Liver (tissue), 8 donors: ENCODE measurements at regions not wholly inside any gene's neighbourhood (a gene's known extent, or its start where the extent isn't known, plus 50 kb on each side); places are given as distances from the start of the nearest gene placed in this dataset.

Source experiments
- DNase-seq: peaks from one replicate; pipeline ENCODE4 v3.0.0-alpha.2; 2017; ENCODE audit warnings: low spot score
- H3K27ac ChIP-seq, 2 donors: one replicate each; pipeline ENCODE4 v1.7.0; 2013; ENCODE audit warnings: inconsistent platforms in 2 of 2, low read length in 2 of 2, control low read depth in 1 of 2, low read depth in 1 of 2, mild to moderate bottlenecking in 1 of 2
- H3K27me3 ChIP-seq, 4 donors: one replicate each; pipeline versions ENCODE4 v1.6.1 to v1.7.0; 2013; ENCODE audit warnings: low read length in 3 of 4, inconsistent platforms in 1 of 4, mild to moderate bottlenecking in 1 of 4, moderate library complexity in 1 of 4; ENCODE audit not compliant: control insufficient read depth in 4 of 4, insufficient read depth in 4 of 4
- H3K36me3 ChIP-seq, 4 donors: one replicate each; pipeline versions ENCODE4 v1.6.1 to v1.7.0; 2013; ENCODE audit warnings: low read length in 3 of 4, mild to moderate bottlenecking in 3 of 4, low read depth in 1 of 4, moderate library complexity in 1 of 4; ENCODE audit not compliant: control insufficient read depth in 4 of 4, insufficient read depth in 3 of 4
- H3K4me1 ChIP-seq, 4 donors: one replicate each; pipeline versions ENCODE4 v1.6.1 to v1.7.0; 2013; ENCODE audit warnings: low read length in 3 of 4, mild to moderate bottlenecking in 3 of 4, moderate library complexity in 1 of 4; ENCODE audit not compliant: control insufficient read depth in 4 of 4, insufficient read depth in 4 of 4
- H3K4me3 ChIP-seq, 3 donors: one replicate each; pipeline versions ENCODE4 v1.6.1 to v1.7.0; 2013; ENCODE audit warnings: low read length in 3 of 3, control low read depth in 1 of 3, low read depth in 1 of 3, mild to moderate bottlenecking in 1 of 3
- H3K9ac ChIP-seq, 2 donors: one replicate each; pipeline ENCODE4 v1.7.0; 2013; ENCODE audit warnings: low read length in 2 of 2, mild to moderate bottlenecking in 2 of 2, moderate library complexity in 2 of 2, control low read depth in 1 of 2, low read depth in 1 of 2
- H3K9me3 ChIP-seq, 4 donors: one replicate each; pipeline versions ENCODE4 v1.6.1 to v1.7.0; 2013; ENCODE audit warnings: low read length in 3 of 4; ENCODE audit not compliant: control insufficient read depth in 4 of 4
- EGR1 ChIP-seq, 2 donors: IDR thresholded peaks; 2 replicates each; pipeline ENCODE4 v1.6.1; 2016 to 2018; ENCODE audit warnings: antibody characterized with exemption in 2 of 2, low read depth in 2 of 2
- FOXA1 ChIP-seq: IDR thresholded peaks from 2 replicates; pipeline ENCODE4 v1.6.1; 2016; ENCODE audit warnings: antibody characterized with exemption
- FOXA2 ChIP-seq: IDR thresholded peaks from 2 replicates; pipeline ENCODE4 v1.6.1; 2016; ENCODE audit warnings: antibody characterized with exemption
- GABPA ChIP-seq, 2 donors: IDR thresholded peaks in 1 of 2; conservative IDR thresholded peaks in 1 of 2; 2 replicates each; pipeline ENCODE4 v1.6.1; 2016; ENCODE audit warnings: antibody characterized with exemption in 2 of 2, mild to moderate bottlenecking in 1 of 2, moderate library complexity in 1 of 2
- HNF4A ChIP-seq, 2 donors: conservative IDR thresholded peaks; 2 replicates each; pipeline ENCODE4 v1.6.1; 2016; ENCODE audit warnings: antibody characterized with exemption in 2 of 2, mild to moderate bottlenecking in 2 of 2
- HNF4G ChIP-seq: IDR thresholded peaks from 2 replicates; pipeline ENCODE4 v1.6.1; 2016; ENCODE audit warnings: antibody characterized with exemption
- JUND ChIP-seq, 2 donors: IDR thresholded peaks; 2 replicates each; pipeline ENCODE4 v1.6.1; 2016; ENCODE audit warnings: antibody characterized with exemption in 2 of 2
- NR2F2 ChIP-seq: IDR thresholded peaks from 2 replicates; pipeline ENCODE4 v1.6.1; 2016; ENCODE audit warnings: antibody characterized with exemption
- RAD21 ChIP-seq, 2 donors: IDR thresholded peaks; 2 replicates each; pipeline ENCODE4 v1.6.1; 2016; ENCODE audit warnings: antibody characterized with exemption in 2 of 2, mild to moderate bottlenecking in 2 of 2
- RXRA ChIP-seq, 2 donors: IDR thresholded peaks; 2 replicates each; pipeline ENCODE4 v1.6.1; 2017 to 2018; ENCODE audit warnings: antibody characterized with exemption in 2 of 2, mild to moderate bottlenecking in 1 of 2
- SP1 ChIP-seq: IDR thresholded peaks from 2 replicates; pipeline ENCODE4 v1.6.1; 2018; ENCODE audit warnings: antibody characterized with exemption, mild to moderate bottlenecking
- YY1 ChIP-seq: IDR thresholded peaks from 2 replicates; pipeline ENCODE4 v1.6.1; 2016; ENCODE audit warnings: antibody characterized with exemption, mild to moderate bottlenecking
- WGBS: extraction: QIAGEN DNeasy Blood & Tissue Kit; methylation state at CpG from one replicate; pipeline ENCODE4 v1.1.7; 2013; 5-methylcytosine and 5-hydroxymethylcytosine counted together
- TF ChIP-seq, protein P1 (sequence below): IDR thresholded peaks from 2 replicates; pipeline ENCODE4 v1.6.1; 2016; ENCODE audit warnings: antibody characterized with exemption
- TF ChIP-seq, protein P2 (sequence below): IDR thresholded peaks from 2 replicates; pipeline ENCODE4 v1.6.1; 2016; ENCODE audit warnings: antibody characterized with exemption, mild to moderate bottlenecking
- TF ChIP-seq, protein P3 (sequence below): fragments of 150-350 bp; IDR thresholded peaks from 2 replicates; pipeline ENCODE4 v1.5.1; 2017; ENCODE audit warnings: improper control_type of control experiment, low read depth, low read length; ENCODE audit not compliant: missing input control
- TF ChIP-seq, protein P4 (sequence below): IDR thresholded peaks from 2 replicates; pipeline ENCODE4 v1.6.1; 2016; ENCODE audit warnings: antibody characterized with exemption
- TF ChIP-seq, protein P5 (sequence below): IDR thresholded peaks from 2 replicates; pipeline ENCODE4 v1.6.1; 2016; ENCODE audit warnings: antibody characterized with exemption
- donor health status: healthy.
- donor health status: healthy.
- donor health status: healthy.
- donor health status: healthy.
- donor health status: healthy.

DNA sequence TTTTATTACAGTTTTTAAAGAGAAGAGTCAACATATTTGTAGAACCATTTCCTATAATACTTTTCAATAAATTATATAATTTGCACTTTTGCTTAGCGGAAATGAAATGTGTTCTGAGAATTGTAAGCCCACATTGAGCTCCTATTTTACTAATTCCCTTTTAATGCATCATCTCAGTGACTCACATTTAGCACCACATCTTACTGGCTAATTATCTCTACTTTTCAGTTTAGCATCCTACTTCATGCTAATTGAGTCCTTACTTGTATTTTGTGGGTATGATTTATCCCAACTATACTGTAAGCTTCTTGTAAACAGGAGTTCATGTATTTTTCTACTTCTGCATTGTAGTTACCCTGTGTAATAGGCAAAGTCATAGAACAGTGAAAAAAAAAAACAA lies 67.5 kb downstream of the TMX1 start:
- H3K4me1 ChIP-seq = no peaks in the 10 kb centered on the region
- H3K9ac ChIP-seq = no peak overlapping the region
- no peaks in the 10 kb centered on the region for H3K27me3 ChIP-seq
- no peak overlapping the region for H3K4me3 ChIP-seq
- WGBS = 96% methylated on average over 1 of the region's 1 CpG
- no peaks in the 10 kb centered on the region for H3K9me3 ChIP-seq
- H3K27ac ChIP-seq = no peak overlapping the region
- no peak for TF ChIP-seq RAD21 (IDR thresholded peaks at IDR 0.05)
- no peaks in the 10 kb centered on the region for H3K36me3 ChIP-seq
- no peak for DNase-seq

DNA sequence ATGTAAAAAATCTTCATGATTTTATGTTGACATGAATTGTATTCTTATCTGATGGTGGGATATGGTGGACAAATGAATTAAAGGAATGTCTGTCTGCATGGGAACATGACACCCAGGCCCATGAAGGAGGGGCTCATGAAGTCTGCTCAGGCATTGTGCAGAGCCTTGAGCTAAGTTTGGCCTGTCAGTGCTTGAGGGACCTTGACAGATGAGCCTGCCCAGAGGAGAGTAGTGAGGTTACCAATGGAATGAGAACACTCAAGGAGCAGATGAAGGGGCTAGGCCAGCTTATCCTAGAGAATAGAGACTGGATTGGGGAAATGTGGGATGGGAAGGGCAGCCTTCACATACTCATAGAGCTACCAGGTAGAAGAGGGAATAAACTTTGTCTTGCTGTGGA lies 68.8 kb downstream of the TMX1 start:
- Histone ChIP-seq H3K27me3 (no peaks in the 10 kb centered on the region), H3K27ac (no peak overlapping the region), H3K9me3 (no peaks in the 10 kb centered on the region)

More for the DNA sequence above, 68.8 kb downstream of the TMX1 start:
- Histone ChIP-seq H3K9ac (no peak overlapping the region), H3K4me1 (no peaks in the 10 kb centered on the region), H3K4me3 (no peak overlapping the region), H3K36me3 (no peaks in the 10 kb centered on the region)
- DNase-seq = no peak
- TF ChIP-seq, protein P1, sequence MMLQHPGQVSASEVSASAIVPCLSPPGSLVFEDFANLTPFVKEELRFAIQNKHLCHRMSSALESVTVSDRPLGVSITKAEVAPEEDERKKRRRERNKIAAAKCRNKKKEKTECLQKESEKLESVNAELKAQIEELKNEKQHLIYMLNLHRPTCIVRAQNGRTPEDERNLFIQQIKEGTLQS = no peak
- TF ChIP-seq, protein P2, sequence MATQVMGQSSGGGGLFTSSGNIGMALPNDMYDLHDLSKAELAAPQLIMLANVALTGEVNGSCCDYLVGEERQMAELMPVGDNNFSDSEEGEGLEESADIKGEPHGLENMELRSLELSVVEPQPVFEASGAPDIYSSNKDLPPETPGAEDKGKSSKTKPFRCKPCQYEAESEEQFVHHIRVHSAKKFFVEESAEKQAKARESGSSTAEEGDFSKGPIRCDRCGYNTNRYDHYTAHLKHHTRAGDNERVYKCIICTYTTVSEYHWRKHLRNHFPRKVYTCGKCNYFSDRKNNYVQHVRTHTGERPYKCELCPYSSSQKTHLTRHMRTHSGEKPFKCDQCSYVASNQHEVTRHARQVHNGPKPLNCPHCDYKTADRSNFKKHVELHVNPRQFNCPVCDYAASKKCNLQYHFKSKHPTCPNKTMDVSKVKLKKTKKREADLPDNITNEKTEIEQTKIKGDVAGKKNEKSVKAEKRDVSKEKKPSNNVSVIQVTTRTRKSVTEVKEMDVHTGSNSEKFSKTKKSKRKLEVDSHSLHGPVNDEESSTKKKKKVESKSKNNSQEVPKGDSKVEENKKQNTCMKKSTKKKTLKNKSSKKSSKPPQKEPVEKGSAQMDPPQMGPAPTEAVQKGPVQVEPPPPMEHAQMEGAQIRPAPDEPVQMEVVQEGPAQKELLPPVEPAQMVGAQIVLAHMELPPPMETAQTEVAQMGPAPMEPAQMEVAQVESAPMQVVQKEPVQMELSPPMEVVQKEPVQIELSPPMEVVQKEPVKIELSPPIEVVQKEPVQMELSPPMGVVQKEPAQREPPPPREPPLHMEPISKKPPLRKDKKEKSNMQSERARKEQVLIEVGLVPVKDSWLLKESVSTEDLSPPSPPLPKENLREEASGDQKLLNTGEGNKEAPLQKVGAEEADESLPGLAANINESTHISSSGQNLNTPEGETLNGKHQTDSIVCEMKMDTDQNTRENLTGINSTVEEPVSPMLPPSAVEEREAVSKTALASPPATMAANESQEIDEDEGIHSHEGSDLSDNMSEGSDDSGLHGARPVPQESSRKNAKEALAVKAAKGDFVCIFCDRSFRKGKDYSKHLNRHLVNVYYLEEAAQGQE = no peak
- TF ChIP-seq EGR1 (IDR thresholded peaks at IDR 0.05; ENCODE audit: low read depth in 2 of 2) (no peak), SP1 (no peak), HNF4G (no peak), YY1 (no peak), FOXA1 (no peak), RAD21 (IDR thresholded peaks at IDR 0.05) (no peak), JUND (IDR thresholded peaks at IDR 0.05) (no peak), FOXA2 (no peak), NR2F2 (no peak), RXRA (IDR thresholded peaks at IDR 0.05) (no peak), GABPA (IDR thresholded peaks at IDR 0.05 in 1 of 2, conservative IDR thresholded peaks at IDR 0.05 in 1 of 2) (no peak), HNF4A (conservative IDR thresholded peaks at IDR 0.05) (no peak)
- TF ChIP-seq, protein P3, sequence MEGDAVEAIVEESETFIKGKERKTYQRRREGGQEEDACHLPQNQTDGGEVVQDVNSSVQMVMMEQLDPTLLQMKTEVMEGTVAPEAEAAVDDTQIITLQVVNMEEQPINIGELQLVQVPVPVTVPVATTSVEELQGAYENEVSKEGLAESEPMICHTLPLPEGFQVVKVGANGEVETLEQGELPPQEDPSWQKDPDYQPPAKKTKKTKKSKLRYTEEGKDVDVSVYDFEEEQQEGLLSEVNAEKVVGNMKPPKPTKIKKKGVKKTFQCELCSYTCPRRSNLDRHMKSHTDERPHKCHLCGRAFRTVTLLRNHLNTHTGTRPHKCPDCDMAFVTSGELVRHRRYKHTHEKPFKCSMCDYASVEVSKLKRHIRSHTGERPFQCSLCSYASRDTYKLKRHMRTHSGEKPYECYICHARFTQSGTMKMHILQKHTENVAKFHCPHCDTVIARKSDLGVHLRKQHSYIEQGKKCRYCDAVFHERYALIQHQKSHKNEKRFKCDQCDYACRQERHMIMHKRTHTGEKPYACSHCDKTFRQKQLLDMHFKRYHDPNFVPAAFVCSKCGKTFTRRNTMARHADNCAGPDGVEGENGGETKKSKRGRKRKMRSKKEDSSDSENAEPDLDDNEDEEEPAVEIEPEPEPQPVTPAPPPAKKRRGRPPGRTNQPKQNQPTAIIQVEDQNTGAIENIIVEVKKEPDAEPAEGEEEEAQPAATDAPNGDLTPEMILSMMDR = no peak
- TF ChIP-seq, protein P4, sequence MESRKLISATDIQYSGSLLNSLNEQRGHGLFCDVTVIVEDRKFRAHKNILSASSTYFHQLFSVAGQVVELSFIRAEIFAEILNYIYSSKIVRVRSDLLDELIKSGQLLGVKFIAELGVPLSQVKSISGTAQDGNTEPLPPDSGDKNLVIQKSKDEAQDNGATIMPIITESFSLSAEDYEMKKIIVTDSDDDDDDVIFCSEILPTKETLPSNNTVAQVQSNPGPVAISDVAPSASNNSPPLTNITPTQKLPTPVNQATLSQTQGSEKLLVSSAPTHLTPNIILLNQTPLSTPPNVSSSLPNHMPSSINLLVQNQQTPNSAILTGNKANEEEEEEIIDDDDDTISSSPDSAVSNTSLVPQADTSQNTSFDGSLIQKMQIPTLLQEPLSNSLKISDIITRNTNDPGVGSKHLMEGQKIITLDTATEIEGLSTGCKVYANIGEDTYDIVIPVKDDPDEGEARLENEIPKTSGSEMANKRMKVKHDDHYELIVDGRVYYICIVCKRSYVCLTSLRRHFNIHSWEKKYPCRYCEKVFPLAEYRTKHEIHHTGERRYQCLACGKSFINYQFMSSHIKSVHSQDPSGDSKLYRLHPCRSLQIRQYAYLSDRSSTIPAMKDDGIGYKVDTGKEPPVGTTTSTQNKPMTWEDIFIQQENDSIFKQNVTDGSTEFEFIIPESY = no peak
- TF ChIP-seq, protein P5, sequence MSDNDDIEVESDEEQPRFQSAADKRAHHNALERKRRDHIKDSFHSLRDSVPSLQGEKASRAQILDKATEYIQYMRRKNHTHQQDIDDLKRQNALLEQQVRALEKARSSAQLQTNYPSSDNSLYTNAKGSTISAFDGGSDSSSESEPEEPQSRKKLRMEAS = no peak
